WTC11 (cell line): ENCODE measurements at regions not wholly inside any gene's neighbourhood (a gene's known extent, or its start where the extent isn't known, plus 50 kb on each side); places are given as distances from the start of the nearest gene placed in this dataset.

ENCODE experiments used
- ARID4B ChIP-seq: sonication (generic); formaldehyde crosslinking; IDR thresholded peaks from 2 replicates; pipeline ENCODE4 v1.8.0; 2023; ENCODE audit warnings: missing genetic modification reagents, mild to moderate bottlenecking, borderline replicate concordance
- CBFB ChIP-seq: sonication (generic); formaldehyde crosslinking; IDR thresholded peaks from 2 replicates; pipeline ENCODE4 v1.8.1; 2022; ENCODE audit warnings: mild to moderate bottlenecking, low read depth, missing genetic modification reagents
- CREB1 ChIP-seq: sonication (generic); formaldehyde crosslinking; IDR thresholded peaks from 2 replicates; pipeline ENCODE4 v1.8.0; 2023; ENCODE audit warnings: mild to moderate bottlenecking, missing genetic modification reagents
- ELF4 ChIP-seq: sonication (generic); formaldehyde crosslinking; IDR thresholded peaks from 2 replicates; pipeline ENCODE4 v1.8.1; 2022; ENCODE audit warnings: low read depth, mild to moderate bottlenecking, moderate library complexity, missing genetic modification reagents
- MAX ChIP-seq: sonication (generic); formaldehyde crosslinking; IDR thresholded peaks from 2 replicates; pipeline ENCODE4 v1.8.0; 2022; ENCODE audit warnings: mild to moderate bottlenecking, missing genetic modification reagents
- NFYB ChIP-seq: sonication (generic); formaldehyde crosslinking; conservative IDR thresholded peaks from 2 replicates; pipeline ENCODE4 v1.8.0; 2022; ENCODE audit warnings: low read depth, missing genetic modification reagents
- TCF7 ChIP-seq: sonication (generic); formaldehyde crosslinking; IDR thresholded peaks from 2 replicates; pipeline ENCODE4 v1.8.0; 2022; ENCODE audit warnings: mild to moderate bottlenecking, low read depth, missing genetic modification reagents, moderate library complexity
- TEAD4 ChIP-seq: sonication (generic); formaldehyde crosslinking; IDR thresholded peaks from 2 replicates; pipeline ENCODE4 v1.8.0; 2022; ENCODE audit warnings: mild to moderate bottlenecking, missing genetic modification reagents
- USF2 ChIP-seq: sonication (generic); formaldehyde crosslinking; IDR thresholded peaks from 2 replicates; pipeline ENCODE4 v1.8.1; 2023; ENCODE audit warnings: mild to moderate bottlenecking, missing genetic modification reagents, moderate library complexity
- ZBTB21 ChIP-seq: sonication (generic); formaldehyde crosslinking; IDR thresholded peaks from 2 replicates; pipeline ENCODE4 v1.8.1; 2023; ENCODE audit warnings: mild to moderate bottlenecking, missing genetic modification reagents, borderline replicate concordance
- ZNF121 ChIP-seq: sonication (generic); formaldehyde crosslinking; IDR thresholded peaks from 2 replicates; pipeline ENCODE4 v1.8.0; 2023; ENCODE audit warnings: missing genetic modification reagents
- ZNF317 ChIP-seq: sonication (generic); formaldehyde crosslinking; IDR thresholded peaks from 2 replicates; pipeline ENCODE4 v1.8.1; 2023; ENCODE audit warnings: low read depth, mild to moderate bottlenecking, moderate library complexity, missing genetic modification reagents, borderline replicate concordance
- TF ChIP-seq, protein P1 (sequence below): fragments of 200-600 bp; IDR thresholded peaks from 2 replicates; pipeline ENCODE4 v1.8.0; 2022; ENCODE audit warnings: antibody characterized with exemption
- TF ChIP-seq, protein P2 (sequence below): sonication (generic); formaldehyde crosslinking; IDR thresholded peaks from 2 replicates; pipeline ENCODE4 v1.8.1; 2023; ENCODE audit warnings: mild to moderate bottlenecking, missing genetic modification reagents

- no peak for TF ChIP-seq ARID4B (CRISPR knock-in tag)
- no peak for TF ChIP-seq NFYB (CRISPR knock-in tag)
- TF ChIP-seq, protein P1, sequence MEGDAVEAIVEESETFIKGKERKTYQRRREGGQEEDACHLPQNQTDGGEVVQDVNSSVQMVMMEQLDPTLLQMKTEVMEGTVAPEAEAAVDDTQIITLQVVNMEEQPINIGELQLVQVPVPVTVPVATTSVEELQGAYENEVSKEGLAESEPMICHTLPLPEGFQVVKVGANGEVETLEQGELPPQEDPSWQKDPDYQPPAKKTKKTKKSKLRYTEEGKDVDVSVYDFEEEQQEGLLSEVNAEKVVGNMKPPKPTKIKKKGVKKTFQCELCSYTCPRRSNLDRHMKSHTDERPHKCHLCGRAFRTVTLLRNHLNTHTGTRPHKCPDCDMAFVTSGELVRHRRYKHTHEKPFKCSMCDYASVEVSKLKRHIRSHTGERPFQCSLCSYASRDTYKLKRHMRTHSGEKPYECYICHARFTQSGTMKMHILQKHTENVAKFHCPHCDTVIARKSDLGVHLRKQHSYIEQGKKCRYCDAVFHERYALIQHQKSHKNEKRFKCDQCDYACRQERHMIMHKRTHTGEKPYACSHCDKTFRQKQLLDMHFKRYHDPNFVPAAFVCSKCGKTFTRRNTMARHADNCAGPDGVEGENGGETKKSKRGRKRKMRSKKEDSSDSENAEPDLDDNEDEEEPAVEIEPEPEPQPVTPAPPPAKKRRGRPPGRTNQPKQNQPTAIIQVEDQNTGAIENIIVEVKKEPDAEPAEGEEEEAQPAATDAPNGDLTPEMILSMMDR, result no peak
- TF ChIP-seq ZBTB21, result no peak
- TF ChIP-seq TCF7 (CRISPR knock-in tag), result no peak
- no peak for TF ChIP-seq USF2 (CRISPR knock-in tag)
- TF ChIP-seq ZNF317, result no peak
- TF ChIP-seq MAX (CRISPR knock-in tag), result no peak
- no peak for TF ChIP-seq CREB1 (CRISPR knock-in tag)
- TF ChIP-seq, protein P2, sequence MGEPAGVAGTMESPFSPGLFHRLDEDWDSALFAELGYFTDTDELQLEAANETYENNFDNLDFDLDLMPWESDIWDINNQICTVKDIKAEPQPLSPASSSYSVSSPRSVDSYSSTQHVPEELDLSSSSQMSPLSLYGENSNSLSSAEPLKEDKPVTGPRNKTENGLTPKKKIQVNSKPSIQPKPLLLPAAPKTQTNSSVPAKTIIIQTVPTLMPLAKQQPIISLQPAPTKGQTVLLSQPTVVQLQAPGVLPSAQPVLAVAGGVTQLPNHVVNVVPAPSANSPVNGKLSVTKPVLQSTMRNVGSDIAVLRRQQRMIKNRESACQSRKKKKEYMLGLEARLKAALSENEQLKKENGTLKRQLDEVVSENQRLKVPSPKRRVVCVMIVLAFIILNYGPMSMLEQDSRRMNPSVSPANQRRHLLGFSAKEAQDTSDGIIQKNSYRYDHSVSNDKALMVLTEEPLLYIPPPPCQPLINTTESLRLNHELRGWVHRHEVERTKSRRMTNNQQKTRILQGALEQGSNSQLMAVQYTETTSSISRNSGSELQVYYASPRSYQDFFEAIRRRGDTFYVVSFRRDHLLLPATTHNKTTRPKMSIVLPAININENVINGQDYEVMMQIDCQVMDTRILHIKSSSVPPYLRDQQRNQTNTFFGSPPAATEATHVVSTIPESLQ (CRISPR knock-in tag), result no peak
- TF ChIP-seq ZNF121 (CRISPR knock-in tag), result no peak
- no peak for TF ChIP-seq TEAD4 (CRISPR knock-in tag)
- TF ChIP-seq ELF4, result no peak
- no peak for TF ChIP-seq CBFB (CRISPR knock-in tag)
These were observed 92.9 kb downstream of the TXNL1 start for GRCh38 chr18:56545464-56545863.
